Fibroblast of skin of abdomen (primary cell): ENCODE measurements at regions not wholly inside any gene's neighbourhood (a gene's known extent, or its start where the extent isn't known, plus 50 kb on each side); places are given as distances from the start of the nearest gene placed in this dataset.

Source experiments
- DNase-seq: peaks from one replicate; pipeline ENCODE4 v3.0.0-alpha.2; 2013

DNA sequence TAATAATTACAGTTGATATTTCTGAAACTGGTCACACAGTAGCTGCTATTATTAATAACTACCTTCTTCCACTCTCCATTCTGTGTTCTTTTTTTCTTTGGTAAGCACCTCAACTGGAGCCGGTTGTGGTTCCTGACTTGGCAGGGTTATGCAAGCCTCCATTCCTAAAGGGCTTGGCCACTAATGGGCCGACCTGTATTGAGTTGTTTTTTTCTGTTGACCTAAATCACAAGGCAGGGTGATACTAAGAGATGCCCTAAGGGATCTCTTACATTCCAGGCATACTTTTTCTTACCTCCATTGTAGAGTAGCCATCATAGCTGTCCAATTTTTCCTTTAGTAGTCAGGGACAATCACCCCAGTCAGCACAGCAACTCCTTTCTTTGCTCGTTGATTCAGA is 1295.8 kb upstream of the ADGRL3 start:
- no peak for DNase-seq

- no peak for DNase-seq
These were observed 1279.7 kb upstream of the ADGRL3 start for GRCh38 chr4:59920416-59920815.

GRCh38 chr4:59925290-59925689 is 1274.8 kb upstream of the ADGRL3 start:
- no peak for DNase-seq

DNA sequence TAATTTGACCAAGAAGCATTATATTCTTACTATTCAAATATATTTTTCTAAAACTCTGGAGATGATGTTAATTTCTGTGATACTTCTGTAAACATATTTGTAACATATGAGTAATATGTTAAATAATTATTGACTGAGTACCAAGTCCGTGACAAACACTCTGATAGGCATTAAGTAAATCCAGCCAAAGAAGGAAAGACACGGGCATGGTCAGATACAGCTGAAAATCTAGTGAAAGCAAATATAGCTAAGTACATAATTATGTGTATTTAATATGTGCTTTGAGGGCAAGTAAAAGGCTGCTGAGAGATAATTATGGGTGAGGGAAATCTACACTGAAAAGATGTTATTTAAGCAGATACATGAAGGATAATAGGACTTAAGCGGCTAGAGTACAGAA is 1263.6 kb upstream of the ADGRL3 start:
- no peak for DNase-seq

- DNase-seq = no peak
These were observed 1262.0 kb upstream of the ADGRL3 start for GRCh38 chr4:59938166-59938565.

GRCh38 chr4:59945277-59945676 is 1254.8 kb upstream of the ADGRL3 start:
- peak; percentile 0 for DNase-seq

DNA sequence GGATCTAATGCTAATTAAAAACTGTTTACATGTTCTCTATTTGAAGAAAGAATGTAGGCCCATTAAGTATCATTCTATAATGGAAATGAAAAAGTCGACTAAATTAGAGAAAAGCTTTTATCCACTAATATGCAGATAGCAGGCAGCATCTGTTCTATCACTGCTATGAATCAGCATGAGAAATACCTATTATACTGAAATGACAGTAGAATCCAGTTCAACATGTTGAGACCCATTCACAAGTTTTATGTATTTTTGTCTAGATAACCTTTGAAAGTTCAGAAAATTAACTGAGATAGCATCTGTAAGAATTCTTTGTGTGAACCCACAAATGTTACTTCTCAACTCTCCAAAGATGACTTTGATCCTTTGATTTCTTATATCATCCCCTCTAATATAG is 1254.4 kb upstream of the ADGRL3 start:
- no peak for DNase-seq

GRCh38 chr4:59956366-59956765 is 1243.8 kb upstream of the ADGRL3 start:
- DNase-seq = no peak

DNA sequence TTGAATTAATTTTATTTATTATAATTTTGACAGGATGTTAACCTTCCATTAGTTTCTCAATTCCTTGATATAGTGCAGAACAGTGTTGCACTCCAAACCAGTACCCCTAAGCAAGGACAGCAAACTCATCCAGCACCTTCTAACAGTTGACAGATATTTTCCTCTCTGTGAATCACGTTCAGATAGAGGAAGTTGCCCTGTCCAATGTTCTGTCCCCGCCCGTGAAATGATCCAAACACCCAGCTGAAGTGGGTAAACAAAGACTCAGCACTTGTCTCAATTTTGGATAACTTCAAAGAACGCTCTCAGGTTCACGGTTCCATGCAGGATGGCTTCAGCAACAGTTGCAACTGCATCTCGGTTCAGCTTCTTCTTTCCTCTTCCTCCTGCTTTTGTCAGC is 1240.0 kb upstream of the ADGRL3 start:
- DNase-seq = no peak

GRCh38 chr4:59966758-59967157 is 1233.4 kb upstream of the ADGRL3 start:
- DNase-seq = no peak

DNA sequence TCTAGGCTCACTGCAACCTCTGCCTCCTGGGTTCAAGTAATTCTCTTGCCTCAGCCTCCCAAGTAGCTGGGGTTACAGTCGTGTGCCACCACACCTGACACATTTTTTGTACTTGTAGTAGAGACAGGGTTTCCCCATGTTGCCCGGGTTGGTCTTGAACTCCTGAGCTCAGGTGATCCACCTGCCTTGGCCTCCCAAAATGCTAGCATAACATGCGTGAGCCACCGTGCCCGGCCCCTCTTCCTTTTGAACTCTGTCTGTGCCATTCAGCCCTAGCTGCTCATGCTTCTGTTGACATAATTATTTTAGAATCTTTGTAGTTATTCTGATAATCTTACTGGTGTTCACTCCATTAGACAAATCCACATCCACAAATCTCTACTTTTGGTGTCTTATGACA is 1231.3 kb upstream of the ADGRL3 start:
- DNase-seq = no peak

GRCh38 chr4:59969909-59970308 is 1230.2 kb upstream of the ADGRL3 start:
- no peak for DNase-seq

DNA sequence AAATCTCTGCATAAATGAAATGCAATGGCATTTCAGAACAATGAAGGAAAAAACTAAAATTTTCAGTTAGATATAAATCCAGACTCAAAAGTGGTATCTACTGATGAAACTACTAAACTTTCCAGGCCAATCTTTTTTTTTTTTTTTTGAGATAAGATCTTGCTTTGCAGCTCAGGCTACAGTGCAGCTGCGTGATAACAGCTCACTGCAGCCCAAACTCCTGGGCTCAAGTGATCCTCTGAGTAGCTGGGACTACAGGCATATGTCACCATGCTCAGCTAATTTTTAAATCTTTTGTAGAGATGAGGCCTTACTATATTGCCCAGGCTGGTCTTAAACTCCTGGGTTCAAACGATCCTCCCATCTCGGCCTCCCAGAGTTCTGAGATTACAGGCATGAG is 1228.2 kb upstream of the ADGRL3 start:
- no peak for DNase-seq

DNA sequence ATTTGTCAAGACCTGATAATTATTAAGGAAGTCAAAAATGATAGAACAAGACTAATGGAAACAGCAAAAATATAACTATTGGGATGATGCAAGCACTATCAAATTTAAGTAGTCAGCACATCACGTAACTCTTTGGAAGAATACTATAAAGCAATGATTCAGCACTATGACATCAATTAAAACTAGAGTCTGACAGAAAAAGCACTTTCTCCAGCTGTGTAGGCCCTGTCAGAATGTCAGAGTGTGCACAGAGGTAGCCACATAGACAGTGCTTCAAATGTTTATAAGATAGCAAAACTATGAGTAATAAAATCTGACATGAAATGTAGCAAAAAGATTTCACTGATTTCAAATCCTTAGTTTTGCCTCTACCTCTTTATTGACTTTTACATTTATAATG is 1226.6 kb upstream of the ADGRL3 start:
- DNase-seq = peak; percentile 20

DNA sequence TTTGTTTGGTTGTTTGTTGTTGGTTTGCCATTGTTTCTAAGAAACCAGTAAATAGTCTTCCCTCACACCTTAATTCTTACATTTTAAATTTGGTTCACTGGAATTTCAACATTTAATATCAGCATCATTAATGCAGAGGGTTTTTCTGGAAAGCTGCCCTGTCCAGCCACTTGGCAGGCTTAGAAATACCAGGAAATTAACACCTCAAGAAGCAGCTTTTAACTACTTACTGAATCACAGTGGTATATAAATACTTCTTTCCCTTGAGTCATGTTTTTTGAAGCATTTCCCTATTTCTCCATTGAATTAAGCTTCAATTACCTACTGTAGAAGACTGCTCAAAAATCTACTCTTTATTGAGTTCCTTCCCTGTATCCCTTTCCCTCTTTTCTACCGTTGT is 1221.1 kb upstream of the ADGRL3 start:
- no peak for DNase-seq

DNA sequence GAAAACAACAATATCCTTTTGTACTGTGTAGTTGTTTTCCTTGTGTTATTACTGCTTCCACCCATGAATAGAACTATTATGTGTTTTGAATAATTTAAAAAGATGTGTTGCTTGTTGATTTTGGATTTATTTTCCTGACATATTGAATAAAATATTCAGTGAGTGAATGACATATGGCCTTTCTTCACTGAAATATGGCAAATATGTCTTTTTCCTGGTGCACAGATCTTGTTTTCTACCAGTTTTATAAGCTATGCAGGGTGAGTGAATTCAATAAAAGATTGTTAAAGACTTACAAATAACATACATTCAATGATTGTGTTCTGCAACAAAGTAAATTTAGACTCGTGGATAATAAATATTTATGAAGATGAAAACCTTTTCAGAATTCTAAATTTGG is 1216.3 kb upstream of the ADGRL3 start:
- DNase-seq = no peak

DNA sequence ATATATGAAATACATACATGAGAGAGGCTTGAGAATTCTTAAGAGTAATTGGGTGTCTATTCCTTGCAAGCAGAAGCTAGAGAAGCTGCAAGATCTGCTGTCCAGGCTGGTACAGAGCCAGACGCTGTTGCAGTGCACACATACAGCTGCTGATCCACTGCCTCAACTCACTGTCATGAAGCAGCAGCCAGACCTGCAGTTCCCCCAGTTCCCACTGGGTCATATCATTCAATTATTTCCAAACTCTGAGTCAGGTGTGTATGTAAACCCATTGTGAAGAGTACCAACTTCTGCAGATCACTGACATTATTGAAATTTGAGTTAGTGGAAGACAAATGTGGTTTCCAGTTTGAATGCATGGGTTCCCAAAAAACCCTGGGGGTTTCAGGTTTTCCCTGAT is 1212.8 kb upstream of the ADGRL3 start:
- DNase-seq = no peak

GRCh38 chr4:59994118-59994517 is 1206.0 kb upstream of the ADGRL3 start:
- DNase-seq = no peak

DNA sequence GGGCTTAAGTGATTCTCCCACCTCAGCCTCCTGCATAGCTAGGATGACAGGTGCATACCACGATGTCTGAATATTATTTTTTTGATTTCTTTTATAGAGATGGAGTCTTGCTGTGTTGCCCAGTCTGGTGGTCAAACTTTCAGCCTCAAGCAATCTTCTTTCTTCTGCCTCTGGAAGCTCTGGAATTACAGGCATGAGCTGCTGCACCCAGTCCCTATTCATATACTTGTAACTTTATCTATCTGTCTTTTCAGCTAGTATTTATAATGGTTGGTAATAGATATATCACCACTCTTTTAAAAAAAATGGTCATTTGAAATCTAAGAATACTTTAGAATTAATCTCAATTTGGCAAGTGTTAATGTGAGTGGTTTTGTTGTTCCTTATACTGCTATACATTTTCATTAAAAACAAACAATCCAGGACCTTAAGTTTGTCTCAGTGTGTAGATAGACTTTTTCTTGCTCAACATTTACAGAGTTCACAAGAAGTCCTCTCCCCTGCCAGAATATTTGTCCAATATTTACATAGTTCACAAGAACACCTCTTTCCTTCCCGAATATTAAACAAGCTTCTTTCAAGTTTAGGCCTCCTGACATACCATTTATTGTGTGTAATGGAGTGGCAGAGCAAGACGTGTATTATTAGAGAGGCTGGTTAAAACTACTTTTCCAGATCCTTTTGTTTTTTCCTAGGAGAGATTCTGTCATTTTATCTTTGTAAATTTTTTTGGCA is 1197.4 kb upstream of the ADGRL3 start:
- DNase-seq = no peak

DNA sequence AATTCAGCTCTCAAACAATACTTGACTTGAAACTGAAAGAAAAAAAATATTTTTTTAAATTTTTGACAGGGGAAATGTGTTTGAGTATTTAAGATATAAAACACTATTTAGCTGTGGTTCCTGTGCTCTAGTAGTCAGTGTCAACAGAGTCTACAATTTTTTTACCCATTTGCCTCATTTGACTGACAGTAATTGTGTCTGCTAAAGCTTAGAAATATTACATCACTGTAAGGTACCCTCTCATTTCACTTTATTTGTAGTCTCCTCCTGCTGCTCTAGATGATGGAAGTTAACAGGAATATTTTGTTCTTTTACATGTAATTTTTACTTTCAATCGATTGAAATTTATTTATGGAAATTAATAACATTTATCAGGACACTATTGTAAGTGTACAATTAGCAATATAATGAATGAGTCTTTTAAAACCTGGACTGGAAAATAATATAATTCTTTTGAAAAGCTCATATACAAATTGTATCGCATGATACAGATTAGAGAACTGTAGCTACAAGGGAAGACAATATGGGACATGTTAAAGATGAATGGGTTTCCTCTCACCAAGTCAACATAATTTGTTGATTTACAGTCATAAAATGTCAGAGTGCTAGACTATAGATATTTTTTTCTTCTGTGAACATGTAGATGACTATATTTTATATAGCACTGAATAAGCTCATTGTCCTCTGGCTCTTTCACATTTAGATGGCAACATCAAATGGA is 1186.5 kb upstream of the ADGRL3 start:
- no peak for DNase-seq

GRCh38 chr4:60016971-60017370 is 1183.2 kb upstream of the ADGRL3 start:
- no peak for DNase-seq

DNA sequence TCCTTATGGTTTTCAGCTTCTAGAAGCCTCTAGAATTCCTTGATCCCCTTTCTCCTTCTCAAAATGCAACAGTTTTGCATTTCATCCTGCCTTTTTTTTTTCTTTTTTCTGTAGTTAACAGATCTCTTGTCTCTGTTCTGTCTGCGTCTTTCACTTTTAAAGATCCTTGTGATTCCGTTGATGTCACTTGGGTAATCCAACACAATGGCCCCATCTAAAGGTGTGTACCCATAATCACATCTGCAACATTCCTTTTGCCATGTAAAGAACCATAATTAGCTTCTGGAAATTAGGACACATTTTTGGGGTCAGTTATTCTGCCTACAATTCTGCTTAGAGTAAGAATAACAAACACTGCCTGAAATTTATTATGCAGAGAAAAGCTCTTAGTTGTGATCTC is 1180.9 kb upstream of the ADGRL3 start:
- DNase-seq = no peak

- DNase-seq = no peak
These were observed 1180.2 kb upstream of the ADGRL3 start for GRCh38 chr4:60019946-60020345.

DNA sequence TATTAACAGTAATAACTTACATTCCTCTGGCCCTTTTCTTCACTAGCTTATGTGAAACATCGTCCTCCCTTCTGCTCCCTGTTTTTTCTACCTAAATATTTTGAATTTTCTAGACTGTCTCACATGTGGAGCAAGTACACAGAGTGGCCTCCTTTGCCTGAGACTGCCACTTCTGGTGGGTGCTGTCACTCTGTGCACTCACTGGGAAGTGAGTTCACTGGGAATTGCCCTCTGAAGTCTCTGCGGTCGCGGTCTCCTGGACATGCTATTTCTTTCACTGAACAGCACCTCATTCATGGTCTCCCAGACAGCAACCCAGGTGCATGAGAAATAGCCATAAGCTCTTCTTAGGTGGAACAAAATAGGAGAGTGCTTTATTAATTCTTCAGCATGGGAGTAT is 1179.7 kb upstream of the ADGRL3 start:
- no peak for DNase-seq

DNA sequence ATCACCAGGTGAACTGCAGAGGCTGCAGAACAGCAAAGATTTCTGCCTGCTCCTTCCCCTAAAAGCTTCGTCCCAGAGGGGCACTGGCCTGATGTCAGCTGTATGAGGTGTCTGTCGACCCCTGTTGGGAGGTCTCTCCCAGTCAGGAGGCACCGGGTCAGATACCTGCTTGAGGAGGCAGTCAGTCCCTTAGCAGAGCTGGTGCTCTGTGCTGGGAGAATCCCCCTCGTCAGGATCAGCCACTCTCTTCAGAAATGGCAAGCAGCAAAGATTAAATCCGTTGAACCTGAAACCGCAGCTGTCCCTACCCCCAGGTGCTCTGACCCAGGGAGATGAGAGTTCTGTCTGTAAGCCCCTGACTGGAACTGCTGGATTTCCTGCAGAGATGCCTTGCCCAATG is 1166.3 kb upstream of the ADGRL3 start:
- no peak for DNase-seq
